Endothelial cell of umbilical vein (primary cell): ENCODE measurements at regions not wholly inside any gene's neighbourhood (a gene's known extent, or its start where the extent isn't known, plus 50 kb on each side); places are given as distances from the start of the nearest gene placed in this dataset.

Experiments used
- BruUV-seq: library from RNA; stranded (reverse); fragments of 400-500 nt; replicated peaks from 2 replicates; lab custom pipeline; 2021; lab: Mats Ljungman, UMichigan
- CTCF ChIA-PET: fragments of 300-600, 350-600 bp; sonication (Branson Sonifier 250); formaldehyde crosslinking; loops from one replicate; lab custom pipeline; 2021; ENCODE audit warnings: antibody characterized with exemption, inconsistent platforms; lab: Charles Lee
- POLR2A ChIA-PET: fragments of 300-600, 350-600 bp; sonication (Branson Sonifier 250); formaldehyde crosslinking; loops from one replicate; lab custom pipeline; 2021; ENCODE audit warnings: antibody characterized with exemption, inconsistent platforms; lab: Charles Lee
- DNase-seq: peaks from one replicate; pipeline ENCODE4 v3.0.0-alpha.2; 2011; ENCODE audit warnings: low read depth, low spot score
- FAIRE-seq: peaks from 2 replicates; lab custom pipeline; 2011; peaks lifted over from hg19 to GRCh38; lab: Jason Lieb, UNC
- H2AFZ ChIP-seq: 2 replicates; pipeline ENCODE4 v1.6.0; 2012; ENCODE audit warnings: low read depth, low read length, control low read depth, inconsistent platforms
- H3K27ac ChIP-seq: 2 replicates; pipeline ENCODE4 v1.5.1; 2011; ENCODE audit warnings: low read depth, mild to moderate bottlenecking, control low read depth, low read length, moderate library complexity; ENCODE audit not compliant: insufficient read depth
- H3K27me3 ChIP-seq, 2 experiments: 2 replicates each; pipeline versions ENCODE4 v1.6.0 to v1.6.1; 2011; ENCODE audit warnings: low read length in 2 of 2, mixed read lengths in 1 of 2; ENCODE audit not compliant: control insufficient read depth in 2 of 2, insufficient read depth in 2 of 2
- H3K36me3 ChIP-seq, 2 experiments: 2 replicates in 1 of 2; 3 replicates in 1 of 2; pipeline ENCODE4 v1.5.1; 2011; ENCODE audit warnings: low read length in 2 of 2, mild to moderate bottlenecking in 1 of 2, moderate library complexity in 1 of 2; ENCODE audit not compliant: control insufficient read depth in 2 of 2, insufficient read depth in 2 of 2; ENCODE audit errors: extremely low read depth in 1 of 2
- H3K4me1 ChIP-seq: 3 replicates; pipeline ENCODE4 v1.5.1; 2011; ENCODE audit warnings: mild to moderate bottlenecking, low read length; ENCODE audit not compliant: control insufficient read depth, insufficient read depth; ENCODE audit errors: extremely low read depth
- H3K4me2 ChIP-seq: 2 replicates; pipeline ENCODE4 v1.6.1; 2011; ENCODE audit warnings: low read length, control low read depth, mixed read lengths; ENCODE audit not compliant: insufficient read depth
- H3K4me3 ChIP-seq, 3 experiments: fragments of 200-600 bp in 1 of 3; sonication (generic), shearing (Covaris generic) in 1 of 3; replicated peaks in 1 of 3; 2 replicates each; pipeline ENCODE4 v1.5.1; 2011 to 2016; ENCODE audit warnings: control low read depth in 3 of 3, low read length in 3 of 3, mild to moderate bottlenecking in 2 of 3, inconsistent platforms in 1 of 3, low read depth in 1 of 3, moderate library complexity in 1 of 3; ENCODE audit not compliant: insufficient read depth in 1 of 3
- H3K79me2 ChIP-seq: 2 replicates; pipeline ENCODE4 v1.6.0; 2012; ENCODE audit warnings: low read length, inconsistent platforms; ENCODE audit not compliant: control insufficient read depth, insufficient read depth
- H3K9ac ChIP-seq: replicated peaks from 2 replicates; pipeline ENCODE3; 2011; ENCODE audit warnings: low read length, control low read depth; ENCODE audit not compliant: insufficient read depth; ENCODE audit errors: extremely low read depth
- H3K9me1 ChIP-seq: replicated peaks from 3 replicates; pipeline ENCODE4 v1.6.0; 2011; ENCODE audit warnings: mild to moderate bottlenecking, low read length; ENCODE audit not compliant: control insufficient read depth, insufficient read depth; ENCODE audit errors: extremely low read depth
- H3K9me3 ChIP-seq: replicated peaks from 2 replicates; pipeline ENCODE4 v1.5.1; 2012; ENCODE audit warnings: low read length, inconsistent platforms; ENCODE audit not compliant: control insufficient read depth, insufficient read depth
- H4K20me1 ChIP-seq: replicated peaks from 2 replicates; pipeline ENCODE3; 2011; ENCODE audit warnings: mild to moderate bottlenecking, low read length; ENCODE audit not compliant: control insufficient read depth, insufficient read depth; ENCODE audit errors: extremely low read depth
- CTCF ChIP-seq, 2 donors: IDR thresholded peaks; 1 replicate in 1 of 2; 2 replicates in 1 of 2; pipeline ENCODE4 v1.5.1; 2011; ENCODE audit warnings: low read length in 2 of 2, mild to moderate bottlenecking in 2 of 2, moderate library complexity in 2 of 2, control low read depth in 1 of 2, inconsistent platforms in 1 of 2, low read depth in 1 of 2; ENCODE audit not compliant: insufficient read depth in 1 of 2; ENCODE audit errors: extremely low read depth in 1 of 2
- EZH2 ChIP-seq: IDR thresholded peaks from 2 replicates; pipeline ENCODE4 v1.6.1; 2012; ENCODE audit warnings: borderline replicate concordance, low read depth, mild to moderate bottlenecking, moderate library complexity, low read length, inconsistent platforms; ENCODE audit not compliant: severe bottlenecking
- FOS ChIP-seq: IDR thresholded peaks from 2 replicates; pipeline ENCODE4 v1.6.1; 2011; ENCODE audit warnings: mild to moderate bottlenecking, low read length, moderate library complexity, borderline replicate concordance; ENCODE audit not compliant: insufficient read depth
- GATA2 ChIP-seq: IDR thresholded peaks from 2 replicates; pipeline ENCODE4 v1.7.0; 2011; ENCODE audit warnings: low read depth, mild to moderate bottlenecking, moderate library complexity, mixed read lengths, low read length; ENCODE audit not compliant: insufficient read length, insufficient read depth
- JUN ChIP-seq: IDR thresholded peaks from 2 replicates; pipeline ENCODE4 v1.6.1; 2011; ENCODE audit warnings: borderline replicate concordance, low read depth; ENCODE audit not compliant: insufficient read length, insufficient read depth
- MYC ChIP-seq: IDR thresholded peaks from one replicate; pipeline ENCODE4 v1.6.1; 2011; ENCODE audit warnings: mild to moderate bottlenecking, low read depth, low read length
- POLR2A ChIP-seq: IDR thresholded peaks from 2 replicates; pipeline ENCODE4 v1.6.1; 2012; ENCODE audit warnings: low read depth, mild to moderate bottlenecking, control low read depth, low read length
- POLR2AphosphoS5 ChIP-seq: IDR thresholded peaks from 2 replicates; pipeline ENCODE4 v1.6.1; 2012; ENCODE audit warnings: low read depth, mild to moderate bottlenecking, control low read depth, low read length, moderate library complexity; ENCODE audit not compliant: insufficient read depth
- dilution Hi-C: fragments of 300-500 bp; cut with MboI; formaldehyde crosslinking; loops from one replicate; pipeline ENCODE4 v1.15.0; 2019; ENCODE audit warnings: low sequenced_read_pairs; ENCODE audit not compliant: extremely low pct_ligation_motif_present
- intact Hi-C: fragments of 100-400 bp; cut with micrococcal nuclease; formaldehyde crosslinking; loops from one replicate; pipeline ENCODE4 v1.10.0; 2022
- TF ChIP-seq, protein P1 (sequence below): IDR thresholded peaks from 2 replicates; pipeline ENCODE4 v1.6.1; 2011; ENCODE audit not compliant: insufficient read depth, insufficient read length

DNA sequence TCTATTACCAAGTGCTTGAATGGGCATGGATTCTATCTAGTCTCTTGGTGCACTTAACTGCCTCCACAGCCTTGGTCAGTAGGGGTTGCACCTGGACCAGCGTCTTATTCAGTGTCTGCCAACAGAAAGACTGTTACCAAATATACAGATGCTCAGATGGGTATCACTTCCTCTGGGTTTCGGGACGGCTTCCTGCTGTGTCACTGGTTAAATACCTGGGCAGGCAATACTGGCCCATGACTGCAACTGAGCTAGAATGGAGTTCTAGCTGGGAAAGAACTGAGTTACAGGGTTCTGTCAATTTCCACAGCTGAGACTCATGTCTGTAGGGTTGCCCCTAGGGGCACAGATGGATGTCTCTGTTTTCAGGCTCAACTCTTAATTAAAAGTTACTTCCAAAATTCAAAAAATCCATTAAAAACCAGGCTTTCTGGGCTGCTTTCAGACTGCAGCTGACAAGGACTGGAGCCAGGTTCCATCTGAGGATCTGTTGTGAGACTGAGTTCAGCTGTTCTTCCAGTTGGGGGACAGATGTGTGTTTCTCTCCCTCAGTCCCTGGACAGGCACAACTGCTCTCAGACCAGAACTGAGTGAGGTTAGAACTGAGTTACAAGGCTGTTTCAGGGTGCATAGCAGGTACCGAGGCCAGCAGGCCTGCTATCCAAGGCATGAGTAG, 789.6 kb upstream of the SLC8A1 start:
- Histone ChIP-seq H3K4me2 (no peak overlapping the region), H4K20me1 (no peaks in the 10 kb centered on the region), H3K9ac (no peak overlapping the region), H3K4me3 (no peak overlapping the region), H3K9me3 (no peaks in the 10 kb centered on the region), H3K36me3 (no peaks in the 10 kb centered on the region), H2AFZ (no peak overlapping the region), H3K9me1 (no peaks in the 10 kb centered on the region), H3K27me3 (no peaks in the 10 kb centered on the region), H3K79me2 (no peaks in the 10 kb centered on the region), H3K27ac (no peak overlapping the region), H3K4me1 (peaks cover 17% of the 10 kb centered on the region)
- BruUV-seq, result no TSS peak
- dilution Hi-C loops (no loop called here), intact Hi-C loops (no loop called here)
- POLR2A ChIA-PET, result no interaction called here
- TF ChIP-seq JUN (no peak), POLR2A (no peak), POLR2AphosphoS5 (no peak), EZH2 (no peak), GATA2 (no peak), CTCF (IDR thresholded peaks at IDR 0.05; ENCODE audit: extremely low read depth in 1 of 2, insufficient read depth in 1 of 2, low read depth in 1 of 2, low read length in 2 of 2) (no peak), MYC (no peak), FOS (no peak)
- TF ChIP-seq, protein P1, sequence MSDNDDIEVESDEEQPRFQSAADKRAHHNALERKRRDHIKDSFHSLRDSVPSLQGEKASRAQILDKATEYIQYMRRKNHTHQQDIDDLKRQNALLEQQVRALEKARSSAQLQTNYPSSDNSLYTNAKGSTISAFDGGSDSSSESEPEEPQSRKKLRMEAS, result no peak
- CTCF ChIA-PET, result interaction anchor here (0.9 kb wide), 1 partner anchor 9 kb away, joined by 3 read pairs; no protein-coding TSS in a partner anchor
- DNase-seq (no peak), FAIRE-seq (no peak)
